ENCODE measurements at regions not wholly inside any gene's neighbourhood (a gene's known extent, or its start where the extent isn't known, plus 50 kb on each side); places are given as distances from the start of the nearest gene placed in this dataset.
"Not testable (repeated sequence)": the region's sequence is repeated elsewhere in the genome, so short reads cannot be mapped to it uniquely, and the experiment has no call there.

DNA sequence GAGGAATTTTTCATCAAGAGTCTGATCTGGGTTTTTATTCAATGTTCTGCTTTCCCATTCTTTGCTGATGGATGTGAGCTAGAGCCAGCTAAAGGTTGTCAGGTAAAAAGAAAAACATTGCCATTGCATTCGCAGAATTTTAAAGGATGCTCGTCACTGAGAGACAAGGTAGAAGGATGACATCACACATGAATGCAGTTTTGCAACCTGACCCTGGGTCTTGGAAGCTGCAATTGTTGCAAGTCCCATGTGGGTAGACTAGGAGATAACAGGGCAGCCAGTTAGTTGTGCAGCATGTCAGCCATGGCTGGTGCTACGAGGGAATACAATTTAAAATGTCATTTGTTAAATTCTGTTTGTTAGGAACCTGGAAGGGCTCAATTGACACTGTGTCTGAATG is 73.9 kb upstream of the MXRA5 start:
- Histone ChIP-seq H3K9me3 (no peaks in the 10 kb centered on the region), H3K27me3 (no peaks in the 10 kb centered on the region), H3K27ac (no peak overlapping the region), H3K4me3 (no peak overlapping the region), H3K4me1 (no peaks in the 10 kb centered on the region), H3K36me3 (replicated peaks in 1 of 2; ENCODE audit: insufficient read depth in 1 of 2, low read depth in 2 of 2) (no peaks in the 10 kb centered on the region)
- ATAC-seq (no peak), DNase-seq (no peak)
- no peak for TF ChIP-seq POLR2A (IDR thresholded peaks at IDR 0.05)
- TF ChIP-seq CTCF (IDR thresholded peaks at IDR 0.05): no peak
- intact Hi-C loops (cut with DNase I): no loop called here
- 88 to 95% methylated on average over 2 to 3 of the region's 3 CpGs for WGBS, 2 donors

DNA sequence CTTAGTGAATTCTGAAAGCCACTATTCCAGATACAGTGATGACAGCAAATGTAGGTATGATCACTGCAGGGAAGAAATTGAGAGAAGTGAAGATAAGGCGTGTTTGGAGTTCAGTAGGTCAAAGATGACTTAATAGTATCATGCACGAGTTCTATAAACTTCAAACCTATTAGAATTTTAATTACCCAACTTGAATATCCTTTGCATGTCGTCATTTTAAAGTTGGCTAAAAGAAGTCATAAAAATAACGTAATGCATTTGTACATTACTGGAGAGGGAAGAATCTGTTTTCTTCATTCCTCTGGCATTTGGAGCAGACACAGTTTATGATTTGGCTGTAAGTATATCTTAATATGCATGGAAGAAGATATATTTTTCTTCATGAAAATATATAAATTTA is 68.6 kb upstream of the MXRA5 start:
- no peaks in the 10 kb centered on the region for H3K9me3 ChIP-seq
- intact Hi-C loops (cut with DNase I): no loop called here
- H3K27ac ChIP-seq: no peak overlapping the region
- 52 to 79% methylated on average over 4 of the region's 4 CpGs for WGBS, 2 donors
- no peaks in the 10 kb centered on the region for H3K27me3 ChIP-seq
- H3K4me1 ChIP-seq: no peaks in the 10 kb centered on the region
- ATAC-seq (no peak), DNase-seq (no peak)
- no peaks in the 10 kb centered on the region for H3K36me3 ChIP-seq (replicated peaks in 1 of 2; ENCODE audit: insufficient read depth in 1 of 2, low read depth in 2 of 2)
- TF ChIP-seq CTCF (IDR thresholded peaks at IDR 0.05): no peak
- no peak for TF ChIP-seq POLR2A (IDR thresholded peaks at IDR 0.05)
- H3K4me3 ChIP-seq: no peak overlapping the region

- H3K9me3 ChIP-seq; ATAC-seq; H3K4me1 ChIP-seq; intact Hi-C loops (cut with DNase I); H3K36me3 ChIP-seq (replicated peaks in 1 of 2; ENCODE audit: insufficient read depth in 1 of 2, low read depth in 2 of 2); H3K27ac ChIP-seq; DNase-seq; H3K27me3 ChIP-seq; H3K4me3 ChIP-seq: not testable (repeated sequence)
- 91 to 98% methylated on average over 2 of the region's 2 CpGs for WGBS, 2 donors
Measured at GRCh38 chrX:3411626-3412025, 65.2 kb upstream of the MXRA5 start.

DNA sequence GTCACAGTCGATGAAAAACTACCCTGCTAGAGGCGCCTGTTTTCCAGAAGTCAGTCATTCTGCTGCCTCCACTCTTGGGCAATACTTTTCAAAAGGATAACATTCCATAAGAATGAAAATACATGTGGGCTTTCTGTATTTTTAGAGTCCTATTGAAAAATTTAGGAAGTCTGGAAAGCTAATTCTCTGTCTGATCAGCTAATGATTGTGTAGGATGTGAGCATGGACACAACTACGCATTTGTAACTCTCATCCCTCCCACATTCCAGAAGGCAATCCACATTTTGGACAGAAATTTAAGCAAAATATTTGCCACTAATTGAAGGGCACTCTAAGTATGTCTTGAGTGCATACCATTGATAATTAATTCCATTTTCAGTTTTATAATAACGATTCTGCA is 63.5 kb upstream of the MXRA5 start:
- ATAC-seq; DNase-seq; H3K4me3 ChIP-seq; H3K36me3 ChIP-seq (replicated peaks in 1 of 2; ENCODE audit: insufficient read depth in 1 of 2, low read depth in 2 of 2); H3K9me3 ChIP-seq; H3K4me1 ChIP-seq; H3K27me3 ChIP-seq; intact Hi-C loops (cut with DNase I); H3K27ac ChIP-seq: not testable (repeated sequence)
- 77 to 90% methylated on average over 3 to 4 of the region's 4 CpGs for WGBS, 2 donors

DNA sequence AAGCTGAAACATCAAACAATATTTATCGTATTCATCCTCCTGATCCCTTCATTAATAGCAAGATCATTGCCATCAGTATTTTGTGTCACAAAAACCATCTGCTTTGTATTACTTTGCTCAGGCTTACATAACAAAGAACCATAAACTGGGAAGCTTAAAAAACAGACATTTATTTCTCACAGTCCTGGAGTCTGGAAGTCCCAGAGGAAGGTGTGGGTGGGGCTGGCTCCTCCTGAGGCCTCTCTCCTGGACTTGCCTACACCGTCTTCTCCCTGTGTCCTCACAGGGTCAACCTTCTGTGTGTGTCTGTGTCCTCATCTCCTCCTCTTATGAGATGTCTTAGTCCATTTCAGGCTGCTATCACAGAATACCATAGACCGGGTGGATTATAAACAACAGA is 61.3 kb upstream of the MXRA5 start:
- intact Hi-C loops (cut with DNase I): no loop called here
- H3K4me1 ChIP-seq: no peaks in the 10 kb centered on the region
- no peak overlapping the region for H3K4me3 ChIP-seq
- TF ChIP-seq CTCF (IDR thresholded peaks at IDR 0.05): no peak
- no peak for TF ChIP-seq POLR2A (IDR thresholded peaks at IDR 0.05)
- no peak for DNase-seq
- no peaks in the 10 kb centered on the region for H3K36me3 ChIP-seq (replicated peaks in 1 of 2; ENCODE audit: insufficient read depth in 1 of 2, low read depth in 2 of 2)
- H3K27ac ChIP-seq: no peak overlapping the region
- no peaks in the 10 kb centered on the region for H3K27me3 ChIP-seq
- H3K9me3 ChIP-seq: no peaks in the 10 kb centered on the region
- no peak for ATAC-seq
- WGBS, 2 donors: 77 to 81% methylated on average over 3 of the region's 3 CpGs

DNA sequence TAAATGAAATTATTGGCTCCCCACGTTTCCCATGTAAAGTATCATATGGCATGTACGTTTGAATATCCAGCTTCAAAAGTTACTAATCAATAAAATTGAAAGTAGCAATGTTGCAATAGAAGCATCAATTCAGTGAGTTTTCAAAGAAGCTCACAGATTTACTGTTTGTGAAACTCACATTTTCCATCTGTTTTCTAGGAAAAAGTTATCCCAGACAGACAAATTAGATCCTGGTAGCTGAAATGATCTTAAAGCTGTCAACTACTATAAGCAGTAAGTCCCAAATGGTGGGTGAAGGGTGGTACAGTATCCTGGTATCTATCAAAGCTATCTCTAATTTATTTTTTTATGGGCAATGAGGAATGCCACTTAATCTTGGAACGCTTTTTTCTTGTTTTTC is 60.7 kb upstream of the MXRA5 start:
- ATAC-seq (no peak), DNase-seq (no peak)
- no peak overlapping the region for H3K27ac ChIP-seq
- H3K36me3 ChIP-seq (replicated peaks in 1 of 2; ENCODE audit: insufficient read depth in 1 of 2, low read depth in 2 of 2): no peaks in the 10 kb centered on the region
- no peak overlapping the region for H3K4me3 ChIP-seq
- TF ChIP-seq CTCF (IDR thresholded peaks at IDR 0.05): no peak
- TF ChIP-seq POLR2A (IDR thresholded peaks at IDR 0.05): no peak
- H3K27me3 ChIP-seq: no peaks in the 10 kb centered on the region
- no peaks in the 10 kb centered on the region for H3K9me3 ChIP-seq
- 63 to 66% methylated on average over 3 of the region's 3 CpGs for WGBS, 2 donors
- no peaks in the 10 kb centered on the region for H3K4me1 ChIP-seq
- intact Hi-C loops (cut with DNase I): no loop called here

Measured in body of pancreas (tissue), 4 donors.